Psoas muscle (tissue), 7 donors: ENCODE measurements at regions not wholly inside any gene's neighbourhood (a gene's known extent, or its start where the extent isn't known, plus 50 kb on each side); places are given as distances from the start of the nearest gene placed in this dataset.

ENCODE experiments used
- ATAC-seq, 4 donors: fragments of 200-7000 bp; cut with Tn5 transposase; one replicate each; pipeline ENCODE4 v1.9.1; 2020; ENCODE audit warnings: moderate library complexity in 3 of 4, mild to moderate bottlenecking in 2 of 4
- DNase-seq, 2 donors: peaks; one replicate each; pipeline ENCODE4 v3.0.0-alpha.2; 2020
- H3K27ac ChIP-seq: fragments of 200-600 bp; one replicate; pipeline ENCODE4 v1.8.0; 2022
- H3K27me3 ChIP-seq, 3 donors: fragments of 200-600 bp in 1 of 3; one replicate each; pipeline versions ENCODE4 v1.6.1 to v1.8.0; 2013 to 2022; ENCODE audit warnings: low read length in 2 of 3, mild to moderate bottlenecking in 2 of 3, moderate library complexity in 1 of 3; ENCODE audit not compliant: insufficient read depth in 3 of 3
- H3K36me3 ChIP-seq, 2 donors: fragments of 200-600 bp in 1 of 2; one replicate each; pipeline versions ENCODE4 v1.6.1 to v1.8.0; 2013 to 2022; ENCODE audit warnings: low read depth in 1 of 2, mild to moderate bottlenecking in 1 of 2, moderate library complexity in 1 of 2; ENCODE audit not compliant: insufficient read depth in 1 of 2
- H3K4me1 ChIP-seq: fragments of 200-600 bp; one replicate; pipeline ENCODE4 v1.8.0; 2022
- H3K4me3 ChIP-seq: fragments of 200-600 bp; one replicate; pipeline ENCODE4 v1.8.0; 2022; ENCODE audit warnings: mild to moderate bottlenecking
- H3K9me3 ChIP-seq: fragments of 200-600 bp; one replicate; pipeline ENCODE4 v1.8.0; 2022
- WGBS, 3 donors: extraction: QIAGEN DNeasy Blood & Tissue Kit; methylation state at CpG; one replicate each; pipeline versions ENCODE4 v1.1.6 to v1.1.7; 2013; 5-methylcytosine and 5-hydroxymethylcytosine counted together
- intact Hi-C, 2 donors: fragments of 100-400 bp; cut with DNase I; formaldehyde crosslinking; loops; one replicate each; pipeline versions ENCODE4 v1.11.0 to v1.14.2; 2022
- TF ChIP-seq, protein P1 (sequence below): fragments of 200-600 bp; IDR thresholded peaks from one replicate; pipeline ENCODE4 v1.8.0; 2022; ENCODE audit warnings: antibody characterized with exemption
- donor health status: healthy with polysubstance abuse.
- donor health status: DM: no; HTN: no; CAD: no; lungs with moderate emphysema.
- donor health status: Bipolar disorder and iron deficiency.
- donor health status: healthy.
- donor health status: DM: yes; HTN: yes; CAD: no.
- donor health status: DM: no; HTN: no; CAD: no.
- donor health status: DM: yes; HTN: yes; CAD: no.

DNA sequence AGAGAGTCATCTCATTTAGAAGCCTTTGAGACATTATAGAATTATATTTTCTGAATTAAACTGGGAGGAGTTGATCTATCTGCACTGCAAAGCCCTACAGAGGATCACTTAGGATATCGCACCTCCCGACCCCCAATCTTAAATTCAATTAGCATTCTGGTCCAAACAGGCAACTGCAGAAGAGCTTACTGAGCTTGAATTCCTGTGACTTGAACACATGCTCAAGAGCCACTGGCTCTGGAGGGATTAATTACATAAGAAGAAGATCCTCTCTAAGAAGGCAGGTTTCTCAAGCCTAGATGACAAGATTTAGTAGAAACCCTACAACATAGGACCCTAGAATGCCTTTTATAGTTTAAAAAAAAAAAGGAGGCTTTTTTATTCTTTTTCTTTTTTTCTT is 548.9 kb downstream of the ARAP2 start:
- H3K4me3 ChIP-seq: no peak overlapping the region
- intact Hi-C loops: no loop called here
- no peak for DNase-seq
- no peaks in the 10 kb centered on the region for H3K36me3 ChIP-seq
- H3K4me1 ChIP-seq: no peaks in the 10 kb centered on the region
- H3K27ac ChIP-seq: no peak overlapping the region
- no peaks in the 10 kb centered on the region for H3K27me3 ChIP-seq
- no peaks in the 10 kb centered on the region for H3K9me3 ChIP-seq
- TF ChIP-seq, protein P1, sequence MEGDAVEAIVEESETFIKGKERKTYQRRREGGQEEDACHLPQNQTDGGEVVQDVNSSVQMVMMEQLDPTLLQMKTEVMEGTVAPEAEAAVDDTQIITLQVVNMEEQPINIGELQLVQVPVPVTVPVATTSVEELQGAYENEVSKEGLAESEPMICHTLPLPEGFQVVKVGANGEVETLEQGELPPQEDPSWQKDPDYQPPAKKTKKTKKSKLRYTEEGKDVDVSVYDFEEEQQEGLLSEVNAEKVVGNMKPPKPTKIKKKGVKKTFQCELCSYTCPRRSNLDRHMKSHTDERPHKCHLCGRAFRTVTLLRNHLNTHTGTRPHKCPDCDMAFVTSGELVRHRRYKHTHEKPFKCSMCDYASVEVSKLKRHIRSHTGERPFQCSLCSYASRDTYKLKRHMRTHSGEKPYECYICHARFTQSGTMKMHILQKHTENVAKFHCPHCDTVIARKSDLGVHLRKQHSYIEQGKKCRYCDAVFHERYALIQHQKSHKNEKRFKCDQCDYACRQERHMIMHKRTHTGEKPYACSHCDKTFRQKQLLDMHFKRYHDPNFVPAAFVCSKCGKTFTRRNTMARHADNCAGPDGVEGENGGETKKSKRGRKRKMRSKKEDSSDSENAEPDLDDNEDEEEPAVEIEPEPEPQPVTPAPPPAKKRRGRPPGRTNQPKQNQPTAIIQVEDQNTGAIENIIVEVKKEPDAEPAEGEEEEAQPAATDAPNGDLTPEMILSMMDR: no peak
- WGBS, 3 donors: 59 to 72% (median 63%) methylated on average over 2 of the region's 2 CpGs
- ATAC-seq: no peak

DNA sequence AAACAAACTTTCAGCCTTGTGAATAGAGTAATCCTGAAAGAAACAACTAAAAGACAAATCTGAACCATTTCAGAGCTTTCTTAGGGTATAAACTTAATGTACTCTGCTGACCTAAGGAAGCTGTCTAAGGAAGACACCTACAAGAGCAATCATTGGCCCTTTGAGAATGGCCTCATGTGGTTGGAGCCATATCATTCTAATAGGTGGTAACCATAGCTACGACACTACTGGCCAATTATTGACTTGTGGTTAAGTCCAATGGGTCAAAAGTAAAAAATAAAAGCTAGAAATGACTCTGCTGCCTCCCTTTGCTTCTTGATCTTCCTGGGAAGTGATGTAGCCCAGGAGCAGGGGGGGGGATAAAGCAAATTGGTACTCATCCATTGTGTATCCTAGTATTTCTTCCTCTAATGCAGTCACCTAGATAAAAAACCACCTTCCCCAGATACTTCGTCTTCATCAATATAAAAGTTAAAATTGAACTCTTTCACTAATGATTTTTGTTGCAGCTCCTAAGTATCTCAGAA is 547.0 kb downstream of the ARAP2 start:
- 78 to 90% (median 82%) methylated on average over 2 of the region's 2 CpGs for WGBS, 3 donors

DNA sequence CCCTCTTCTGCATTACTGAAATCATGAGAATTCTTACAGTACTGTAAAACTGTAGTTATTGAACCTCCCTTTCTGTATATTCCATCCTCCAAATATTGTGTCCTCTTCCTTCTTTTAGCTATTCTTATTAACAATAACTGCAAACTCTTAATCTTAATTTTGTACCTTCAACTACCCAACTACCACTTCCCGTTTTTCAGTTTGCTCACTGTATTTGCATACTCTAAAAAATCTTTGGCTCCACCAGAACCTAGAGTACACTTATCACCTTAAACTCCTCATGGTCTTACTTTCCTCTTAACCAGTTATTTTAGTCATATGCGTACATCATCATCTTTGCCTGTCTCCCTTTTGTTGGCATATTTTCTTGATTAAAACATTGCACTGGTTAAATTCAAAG is 543.7 kb downstream of the ARAP2 start:
- TF ChIP-seq, protein P1: no peak
- Histone ChIP-seq H3K27ac (no peak overlapping the region), H3K27me3 (no peaks in the 10 kb centered on the region), H3K9me3 (no peaks in the 10 kb centered on the region), H3K36me3 (no peaks in the 10 kb centered on the region), H3K4me1 (no peaks in the 10 kb centered on the region), H3K4me3 (no peak overlapping the region)
- ATAC-seq: no peak
- 87 to 97% (median 90%) methylated on average over 2 of the region's 2 CpGs for WGBS, 3 donors
- intact Hi-C loops: no loop called here
- DNase-seq: no peak

More for the DNA sequence above, 547.0 kb downstream of the ARAP2 start:
- TF ChIP-seq, protein P1: no peak
- H3K36me3 ChIP-seq: no peaks in the 10 kb centered on the region
- no peak for ATAC-seq
- H3K27ac ChIP-seq: no peak overlapping the region
- no peaks in the 10 kb centered on the region for H3K27me3 ChIP-seq
- no peak for DNase-seq
- H3K9me3 ChIP-seq: no peaks in the 10 kb centered on the region
- H3K4me1 ChIP-seq: no peaks in the 10 kb centered on the region
- H3K4me3 ChIP-seq: no peak overlapping the region
- intact Hi-C loops: no loop called here

DNA sequence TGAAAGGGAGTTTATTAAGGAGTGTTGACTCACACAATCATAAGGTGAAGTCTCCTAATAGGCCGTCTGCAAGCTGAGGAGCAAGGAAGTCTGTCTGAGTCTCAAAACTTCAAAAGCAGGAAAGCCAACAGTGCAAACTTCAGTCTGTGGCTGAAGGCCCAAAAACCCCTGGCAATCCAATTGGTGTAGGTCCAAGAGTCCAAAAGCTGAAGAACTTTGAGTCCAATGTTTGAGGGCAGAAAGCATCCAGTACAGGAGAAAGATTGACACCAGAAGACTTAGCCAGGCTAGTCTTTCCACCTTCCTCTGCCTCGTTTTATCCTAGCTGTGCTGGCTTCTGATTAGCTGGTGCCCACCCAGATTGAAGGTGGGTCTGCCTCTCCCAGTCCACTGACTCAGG is 535.2 kb downstream of the ARAP2 start:
- ATAC-seq: no peak

More for the DNA sequence above, 535.2 kb downstream of the ARAP2 start:
- Histone ChIP-seq H3K9me3 (peaks cover 13% of the 10 kb centered on the region), H3K27me3 (no peaks in the 10 kb centered on the region), H3K27ac (no peak overlapping the region), H3K4me3 (no peak overlapping the region), H3K36me3 (no peaks in the 10 kb centered on the region), H3K4me1 (no peaks in the 10 kb centered on the region)
- 70 to 76% (median 73%) methylated on average over 2 of the region's 2 CpGs for WGBS, 3 donors
- DNase-seq: no peak
- intact Hi-C loops: no loop called here
- TF ChIP-seq, protein P1: no peak
